ENCODE measurements at regions not wholly inside any gene's neighbourhood (a gene's known extent, or its start where the extent isn't known, plus 50 kb on each side); places are given as distances from the start of the nearest gene placed in this dataset.
"Not testable (repeated sequence)": the region's sequence is repeated elsewhere in the genome, so short reads cannot be mapped to it uniquely, and the experiment has no call there.

GRCh38 chr5:161007879-161008278 is 155.9 kb upstream of the ATP10B start:
- TF ChIP-seq CTCF (IDR thresholded peaks at IDR 0.05; ENCODE audit: insufficient read depth, low read length) = no peak

GRCh38 chr5:161002571-161003074 is 150.6 kb upstream of the ATP10B start:
- no peak overlapping the region for H3K4me3 ChIP-seq (ENCODE audit: low read depth, low read length)
- TF ChIP-seq CTCF (IDR thresholded peaks at IDR 0.05; ENCODE audit: insufficient read depth, low read length) = no peak
- no peak for DNase-seq (ENCODE audit: low read depth)

More at GRCh38 chr5:161007879-161008278, 155.9 kb upstream of the ATP10B start:
- no peak for DNase-seq (ENCODE audit: low read depth)
- no peak overlapping the region for H3K4me3 ChIP-seq (ENCODE audit: low read depth, low read length)

- TF ChIP-seq CTCF (IDR thresholded peaks at IDR 0.05; ENCODE audit: insufficient read depth, low read length) = no peak
- DNase-seq (ENCODE audit: low read depth) = no peak
- H3K4me3 ChIP-seq (ENCODE audit: low read depth, low read length) = no peak overlapping the region
Measured at GRCh38 chr5:161001604-161002003, 149.6 kb upstream of the ATP10B start.

- not testable (repeated sequence) for H3K4me3 ChIP-seq (ENCODE audit: low read depth, low read length); DNase-seq (ENCODE audit: low read depth)
Measured at GRCh38 chr5:161001142-161001541, 149.1 kb upstream of the ATP10B start.

- TF ChIP-seq CTCF (IDR thresholded peaks at IDR 0.05; ENCODE audit: insufficient read depth, low read length) = no peak
- no peak overlapping the region for H3K4me3 ChIP-seq (ENCODE audit: low read depth, low read length)
- no peak for DNase-seq (ENCODE audit: low read depth)
Measured at GRCh38 chr5:160991205-160991604, 139.2 kb upstream of the ATP10B start.

- DNase-seq (ENCODE audit: low read depth) = no peak
- no peak overlapping the region for H3K4me3 ChIP-seq (ENCODE audit: low read depth, low read length)
- TF ChIP-seq CTCF (IDR thresholded peaks at IDR 0.05; ENCODE audit: insufficient read depth, low read length) = no peak
Measured at GRCh38 chr5:160979385-160979784, 127.4 kb upstream of the ATP10B start.

- no peak for DNase-seq (ENCODE audit: low read depth)
- H3K4me3 ChIP-seq (ENCODE audit: low read depth, low read length) = no peak overlapping the region
- no peak for TF ChIP-seq CTCF (IDR thresholded peaks at IDR 0.05; ENCODE audit: insufficient read depth, low read length)
Measured at GRCh38 chr5:160978944-160979343, 126.9 kb upstream of the ATP10B start.
